ENCODE measurements at regions not wholly inside any gene's neighbourhood (a gene's known extent, or its start where the extent isn't known, plus 50 kb on each side); places are given as distances from the start of the nearest gene placed in this dataset.

DNA sequence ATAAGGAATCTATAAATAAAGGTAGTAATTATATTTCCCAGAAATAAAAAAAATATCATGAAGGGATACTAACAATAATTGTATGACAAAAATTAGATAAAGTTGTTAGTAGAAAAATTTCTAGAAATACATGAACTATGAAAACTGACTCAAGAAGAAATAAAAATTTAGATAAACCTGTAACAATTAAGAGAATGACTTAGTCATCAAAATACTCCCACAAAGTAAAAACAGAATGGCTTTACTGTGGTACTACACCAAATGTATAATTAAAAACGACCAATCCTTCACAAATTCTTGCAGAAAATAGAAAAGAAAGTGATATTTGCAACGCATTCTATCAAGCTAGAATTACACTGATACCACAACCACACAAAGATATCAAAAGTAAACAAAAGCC is 176.2 kb upstream of the ETV3 start:
- TF ChIP-seq, protein P1, sequence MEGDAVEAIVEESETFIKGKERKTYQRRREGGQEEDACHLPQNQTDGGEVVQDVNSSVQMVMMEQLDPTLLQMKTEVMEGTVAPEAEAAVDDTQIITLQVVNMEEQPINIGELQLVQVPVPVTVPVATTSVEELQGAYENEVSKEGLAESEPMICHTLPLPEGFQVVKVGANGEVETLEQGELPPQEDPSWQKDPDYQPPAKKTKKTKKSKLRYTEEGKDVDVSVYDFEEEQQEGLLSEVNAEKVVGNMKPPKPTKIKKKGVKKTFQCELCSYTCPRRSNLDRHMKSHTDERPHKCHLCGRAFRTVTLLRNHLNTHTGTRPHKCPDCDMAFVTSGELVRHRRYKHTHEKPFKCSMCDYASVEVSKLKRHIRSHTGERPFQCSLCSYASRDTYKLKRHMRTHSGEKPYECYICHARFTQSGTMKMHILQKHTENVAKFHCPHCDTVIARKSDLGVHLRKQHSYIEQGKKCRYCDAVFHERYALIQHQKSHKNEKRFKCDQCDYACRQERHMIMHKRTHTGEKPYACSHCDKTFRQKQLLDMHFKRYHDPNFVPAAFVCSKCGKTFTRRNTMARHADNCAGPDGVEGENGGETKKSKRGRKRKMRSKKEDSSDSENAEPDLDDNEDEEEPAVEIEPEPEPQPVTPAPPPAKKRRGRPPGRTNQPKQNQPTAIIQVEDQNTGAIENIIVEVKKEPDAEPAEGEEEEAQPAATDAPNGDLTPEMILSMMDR (conservative IDR thresholded peaks at IDR 0.05) = no peak
- no peak for TF ChIP-seq EZH2 (IDR thresholded peaks at IDR 0.05; ENCODE audit: low read depth)

All from PC-9 (cell line).